ENCODE measurements at regions not wholly inside any gene's neighbourhood (a gene's known extent, or its start where the extent isn't known, plus 50 kb on each side); places are given as distances from the start of the nearest gene placed in this dataset.

DNA sequence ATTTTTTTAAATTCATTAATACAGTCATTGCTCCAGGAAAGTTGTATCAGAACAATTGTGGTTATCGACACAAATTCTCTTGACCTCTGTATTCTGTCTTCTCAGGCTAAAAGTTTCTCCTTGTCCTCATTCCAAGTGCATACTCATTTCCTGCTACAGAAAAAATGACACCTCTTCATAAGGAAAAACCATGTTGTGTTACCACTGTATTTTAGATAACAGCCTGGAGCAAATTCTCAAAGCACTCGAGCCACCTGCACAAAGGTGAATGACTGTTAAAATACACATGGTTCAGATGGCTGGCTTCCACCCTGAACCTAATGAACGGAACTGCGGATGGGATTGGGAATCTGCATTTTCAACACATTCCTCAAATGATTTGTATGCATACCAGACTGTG lies 586.5 kb downstream of the EPHA4 start:
- Histone ChIP-seq H3K27me3 (ENCODE audit: insufficient read depth, low read length) (no peaks in the 10 kb centered on the region), H3K4me3 (ENCODE audit: low read length) (no peak overlapping the region), H3K9ac (ENCODE audit: low read depth, low read length) (no peak overlapping the region), H3K27ac (ENCODE audit: low read depth, low read length) (no peak overlapping the region), H3K9me3 (ENCODE audit: insufficient read depth, low read depth, low read length) (no peaks in the 10 kb centered on the region), H3K4me1 (ENCODE audit: insufficient read depth, low read length) (no peaks in the 10 kb centered on the region), H3K36me3 (ENCODE audit: insufficient read depth, low read length) (no peaks in the 10 kb centered on the region)
- 97% methylated on average over 4 of the region's 4 CpGs for WGBS

DNA sequence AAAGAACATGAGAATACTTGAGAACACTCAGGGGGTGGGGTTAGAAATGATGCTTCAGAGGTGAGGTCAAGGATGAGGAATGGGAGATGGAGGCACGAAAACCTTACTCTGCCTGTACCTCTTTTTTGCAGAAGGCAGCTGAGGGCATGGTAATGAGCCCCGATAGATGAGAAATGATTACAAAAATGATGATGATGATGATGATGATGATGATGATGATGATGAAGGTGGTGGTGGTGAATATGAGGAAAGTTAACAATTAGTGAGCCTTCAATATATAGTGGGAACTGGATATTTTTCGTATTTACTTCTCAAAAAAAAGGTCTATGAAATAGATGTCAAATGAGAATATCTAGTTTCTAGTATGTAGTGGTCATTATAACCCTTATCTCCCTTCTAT lies 584.3 kb downstream of the EPHA4 start:
- WGBS = 98% methylated on average over 3 of the region's 3 CpGs
- no peak overlapping the region for H3K27ac ChIP-seq (ENCODE audit: low read depth, low read length)
- H3K4me1 ChIP-seq (ENCODE audit: insufficient read depth, low read length) = no peaks in the 10 kb centered on the region
- no peak overlapping the region for H3K4me3 ChIP-seq (ENCODE audit: low read length)
- no peaks in the 10 kb centered on the region for H3K36me3 ChIP-seq (ENCODE audit: insufficient read depth, low read length)
- no peaks in the 10 kb centered on the region for H3K27me3 ChIP-seq (ENCODE audit: insufficient read depth, low read length)
- H3K9ac ChIP-seq (ENCODE audit: low read depth, low read length) = no peak overlapping the region
- no peaks in the 10 kb centered on the region for H3K9me3 ChIP-seq (ENCODE audit: insufficient read depth, low read depth, low read length)

DNA sequence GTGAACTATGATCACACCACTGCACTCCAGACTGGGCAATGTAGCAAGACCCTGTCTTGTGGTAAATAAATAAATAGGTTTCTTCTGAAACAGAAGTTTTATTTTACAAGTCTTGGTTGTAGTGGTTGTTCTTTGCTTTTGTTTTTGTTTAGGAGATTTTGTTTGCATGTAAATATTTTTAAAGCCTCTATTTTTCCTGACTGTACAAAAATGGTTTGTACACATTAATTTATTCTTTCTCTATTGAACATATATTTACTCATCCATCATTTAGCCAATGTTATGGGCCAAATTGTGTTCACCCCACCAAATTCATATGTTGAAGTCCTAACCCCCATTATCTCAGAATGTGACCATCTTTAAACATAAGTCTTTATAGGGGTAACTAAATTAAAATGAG lies 580.1 kb downstream of the EPHA4 start:
- H3K9me3 ChIP-seq (ENCODE audit: insufficient read depth, low read depth, low read length) = no peaks in the 10 kb centered on the region
- H3K27me3 ChIP-seq (ENCODE audit: insufficient read depth, low read length) = no peaks in the 10 kb centered on the region
- H3K9ac ChIP-seq (ENCODE audit: low read depth, low read length) = no peak overlapping the region
- H3K36me3 ChIP-seq (ENCODE audit: insufficient read depth, low read length) = no peaks in the 10 kb centered on the region
- no peaks in the 10 kb centered on the region; the same call in 1 of the 2 replicates for H3K4me1 ChIP-seq (ENCODE audit: insufficient read depth, low read length)
- H3K4me3 ChIP-seq (ENCODE audit: low read length) = no peak overlapping the region
- no peak overlapping the region for H3K27ac ChIP-seq (ENCODE audit: low read depth, low read length)

DNA sequence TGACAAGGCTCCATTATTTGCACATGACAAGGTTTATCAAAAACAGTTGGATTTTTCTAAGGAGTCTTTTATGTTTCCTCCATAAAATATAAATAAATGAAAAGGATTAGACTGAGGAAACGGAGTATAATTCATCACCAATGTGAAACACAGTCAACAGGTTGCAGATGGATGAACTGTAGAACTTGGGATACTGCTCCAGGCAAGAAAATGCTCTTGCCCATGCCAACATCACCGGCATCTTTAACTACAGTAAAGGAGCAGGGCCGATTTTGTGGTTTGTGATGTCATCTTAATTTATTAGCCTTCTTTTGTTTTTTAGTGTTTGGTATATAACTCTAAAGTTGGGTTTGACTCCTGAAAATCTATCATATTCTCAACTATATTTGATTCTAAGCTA lies 577.3 kb downstream of the EPHA4 start:
- no peak overlapping the region for H3K9ac ChIP-seq (ENCODE audit: low read depth, low read length)
- WGBS = 100% methylated on average over 2 of the region's 3 CpGs
- H3K4me3 ChIP-seq (ENCODE audit: low read length) = no peak overlapping the region
- H3K36me3 ChIP-seq (ENCODE audit: insufficient read depth, low read length) = no peaks in the 10 kb centered on the region
- no peaks in the 10 kb centered on the region for H3K27me3 ChIP-seq (ENCODE audit: insufficient read depth, low read length)
- no peak overlapping the region for H3K27ac ChIP-seq (ENCODE audit: low read depth, low read length)
- no peaks in the 10 kb centered on the region for H3K9me3 ChIP-seq (ENCODE audit: insufficient read depth, low read depth, low read length)
- H3K4me1 ChIP-seq (ENCODE audit: insufficient read depth, low read length) = no peaks in the 10 kb centered on the region; the same call in 1 of the 2 replicates

DNA sequence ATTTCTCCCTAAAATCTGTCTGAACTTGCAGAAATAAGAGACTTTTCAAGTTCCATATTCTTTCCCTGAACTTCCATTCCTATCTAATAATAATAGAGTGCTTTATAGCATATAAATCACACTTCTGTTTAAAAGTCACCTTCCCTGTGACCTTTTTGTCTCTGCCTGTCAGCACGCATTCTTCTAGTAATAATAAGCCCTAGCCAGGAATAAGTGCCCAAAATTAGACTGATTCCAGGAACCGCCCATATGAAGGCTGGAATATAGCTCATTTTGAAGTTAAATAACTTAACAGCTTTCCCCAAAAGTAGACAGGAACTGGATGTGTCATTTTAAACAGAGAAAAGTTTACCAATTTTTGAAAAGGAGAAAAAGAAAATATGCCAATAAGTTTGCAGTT lies 576.5 kb downstream of the EPHA4 start:
- Histone ChIP-seq H3K4me1 (ENCODE audit: insufficient read depth, low read length) (no peaks in the 10 kb centered on the region; the same call in 1 of the 2 replicates), H3K27ac (ENCODE audit: low read depth, low read length) (no peak overlapping the region), H3K4me3 (ENCODE audit: low read length) (no peak overlapping the region), H3K9ac (ENCODE audit: low read depth, low read length) (no peak overlapping the region), H3K36me3 (ENCODE audit: insufficient read depth, low read length) (no peaks in the 10 kb centered on the region), H3K27me3 (ENCODE audit: insufficient read depth, low read length) (no peaks in the 10 kb centered on the region), H3K9me3 (ENCODE audit: insufficient read depth, low read depth, low read length) (no peaks in the 10 kb centered on the region)
- 83% methylated on average over 1 of the region's 2 CpGs for WGBS

DNA sequence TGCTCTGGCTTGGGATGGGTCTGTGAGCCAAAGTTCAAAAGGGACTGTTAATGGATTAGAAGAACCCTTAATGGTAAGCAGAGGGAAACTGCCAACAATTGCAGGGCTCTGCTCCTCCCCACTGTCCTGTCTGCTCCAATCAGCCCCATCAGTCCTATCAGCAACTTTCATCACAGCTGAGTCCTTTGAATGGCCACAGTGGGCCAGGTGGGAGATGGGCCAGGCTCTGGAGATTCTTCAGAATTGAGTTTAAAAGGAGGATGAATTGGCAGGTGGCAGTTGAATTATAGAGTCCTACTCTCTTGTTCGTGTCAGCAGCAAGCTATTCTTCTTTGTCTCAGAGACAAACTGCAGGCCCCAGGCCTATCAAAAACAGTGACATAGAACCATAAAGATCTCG lies 573.9 kb downstream of the EPHA4 start:
- no peaks in the 10 kb centered on the region for H3K36me3 ChIP-seq (ENCODE audit: insufficient read depth, low read length)
- no peaks in the 10 kb centered on the region for H3K9me3 ChIP-seq (ENCODE audit: insufficient read depth, low read depth, low read length)
- H3K27ac ChIP-seq (ENCODE audit: low read depth, low read length) = no peak overlapping the region
- H3K4me1 ChIP-seq (ENCODE audit: insufficient read depth, low read length) = peaks cover 2% of the 10 kb centered on the region; the same call in 1 of the 2 replicates
- no peak overlapping the region for H3K9ac ChIP-seq (ENCODE audit: low read depth, low read length)
- no peak overlapping the region for H3K4me3 ChIP-seq (ENCODE audit: low read length)
- no peaks in the 10 kb centered on the region for H3K27me3 ChIP-seq (ENCODE audit: insufficient read depth, low read length)
- 56% methylated on average over 2 of the region's 2 CpGs for WGBS

DNA sequence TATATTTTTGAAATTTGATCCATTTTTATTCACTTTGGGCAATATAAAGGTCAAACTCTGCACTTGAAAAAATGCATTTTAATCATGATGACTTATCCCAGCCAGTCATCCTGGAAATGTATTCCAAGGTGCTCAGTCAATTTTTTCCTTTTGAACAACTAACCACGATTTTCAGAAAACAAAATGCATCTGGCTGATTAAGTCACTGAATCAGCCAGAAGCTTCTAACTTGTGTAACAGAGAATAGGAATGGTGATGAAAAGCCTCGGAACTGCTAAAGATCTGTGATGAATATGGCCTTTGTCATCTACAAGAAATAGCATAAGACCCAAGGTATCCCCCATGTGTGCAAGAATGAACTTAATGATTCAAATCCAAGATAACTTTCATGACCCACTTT lies 572.7 kb downstream of the EPHA4 start:
- Histone ChIP-seq H3K9ac (ENCODE audit: low read depth, low read length) (no peak overlapping the region), H3K36me3 (ENCODE audit: insufficient read depth, low read length) (no peaks in the 10 kb centered on the region), H3K27me3 (ENCODE audit: insufficient read depth, low read length) (no peaks in the 10 kb centered on the region), H3K9me3 (ENCODE audit: insufficient read depth, low read depth, low read length) (no peaks in the 10 kb centered on the region), H3K4me3 (ENCODE audit: low read length) (no peak overlapping the region), H3K27ac (ENCODE audit: low read depth, low read length) (no peak overlapping the region), H3K4me1 (ENCODE audit: insufficient read depth, low read length) (peaks cover 10% of the 10 kb centered on the region)
- 98% methylated on average over 2 of the region's 2 CpGs for WGBS

DNA sequence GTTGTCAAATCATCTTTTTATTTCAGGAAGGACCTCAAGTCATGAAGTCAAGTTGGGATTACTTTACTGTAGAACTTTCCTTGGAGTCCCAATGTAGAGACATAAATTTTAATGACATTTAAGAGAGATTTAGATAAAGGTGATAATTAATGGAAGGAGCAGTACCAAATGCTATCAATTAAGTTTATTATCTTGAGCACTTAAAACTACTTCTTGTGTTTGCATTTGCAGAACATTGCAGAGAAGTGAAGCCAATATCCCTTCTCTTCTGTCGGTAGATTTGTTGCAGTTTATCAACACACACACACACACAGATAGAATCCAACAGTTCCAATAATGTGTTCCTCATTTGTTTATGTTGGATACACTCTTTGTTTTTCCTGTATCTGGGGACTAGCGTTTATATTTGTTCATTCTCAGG lies 570.7 kb downstream of the EPHA4 start:
- no peaks in the 10 kb centered on the region for H3K27me3 ChIP-seq (ENCODE audit: insufficient read depth, low read length)
- no peak overlapping the region for H3K4me3 ChIP-seq (ENCODE audit: low read length)
- no peaks in the 10 kb centered on the region for H3K9me3 ChIP-seq (ENCODE audit: insufficient read depth, low read depth, low read length)
- H3K27ac ChIP-seq (ENCODE audit: low read depth, low read length) = no peak overlapping the region
- no peak overlapping the region for H3K9ac ChIP-seq (ENCODE audit: low read depth, low read length)
- peaks cover 16% of the 10 kb centered on the region for H3K4me1 ChIP-seq (ENCODE audit: insufficient read depth, low read length)
- H3K36me3 ChIP-seq (ENCODE audit: insufficient read depth, low read length) = no peaks in the 10 kb centered on the region
- WGBS = 93% methylated on average over 1 of the region's 2 CpGs

DNA sequence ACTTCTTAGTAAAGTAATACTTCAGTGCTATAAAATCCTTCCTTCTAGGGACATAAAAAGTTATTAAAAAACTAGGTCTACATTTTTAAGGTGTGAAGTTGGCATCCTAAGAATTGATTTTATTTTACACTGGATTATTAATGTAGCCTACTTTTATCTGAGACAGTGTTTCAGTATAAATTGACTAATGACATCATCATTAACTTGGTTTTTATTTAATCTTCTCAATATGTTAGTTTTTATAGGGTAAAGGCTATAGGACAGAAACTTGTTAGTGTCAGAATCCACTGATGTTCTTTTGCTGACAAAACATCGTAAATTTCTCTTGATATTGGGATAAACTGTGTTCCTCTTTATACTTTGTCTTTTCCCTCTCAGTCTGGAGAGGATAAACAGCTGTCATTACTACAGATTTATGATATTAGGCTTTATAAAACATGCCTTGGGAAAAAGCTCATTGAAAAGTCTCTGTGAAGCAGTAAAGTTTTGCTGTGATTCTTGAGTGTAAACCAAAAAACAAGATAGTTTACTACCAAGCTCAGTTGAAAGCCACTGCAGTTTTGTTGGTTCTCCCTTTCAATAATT lies 569.9 kb downstream of the EPHA4 start:
- Histone ChIP-seq H3K9ac (ENCODE audit: low read depth, low read length) (no peak overlapping the region), H3K36me3 (ENCODE audit: insufficient read depth, low read length) (no peaks in the 10 kb centered on the region), H3K4me3 (ENCODE audit: low read length) (no peak overlapping the region), H3K27me3 (ENCODE audit: insufficient read depth, low read length) (no peaks in the 10 kb centered on the region), H3K4me1 (ENCODE audit: insufficient read depth, low read length) (peaks cover 16% of the 10 kb centered on the region), H3K9me3 (ENCODE audit: insufficient read depth, low read depth, low read length) (no peaks in the 10 kb centered on the region), H3K27ac (ENCODE audit: low read depth, low read length) (no peak overlapping the region)
- WGBS = no CpG with 5 or more reads among the region's 1 CpG

DNA sequence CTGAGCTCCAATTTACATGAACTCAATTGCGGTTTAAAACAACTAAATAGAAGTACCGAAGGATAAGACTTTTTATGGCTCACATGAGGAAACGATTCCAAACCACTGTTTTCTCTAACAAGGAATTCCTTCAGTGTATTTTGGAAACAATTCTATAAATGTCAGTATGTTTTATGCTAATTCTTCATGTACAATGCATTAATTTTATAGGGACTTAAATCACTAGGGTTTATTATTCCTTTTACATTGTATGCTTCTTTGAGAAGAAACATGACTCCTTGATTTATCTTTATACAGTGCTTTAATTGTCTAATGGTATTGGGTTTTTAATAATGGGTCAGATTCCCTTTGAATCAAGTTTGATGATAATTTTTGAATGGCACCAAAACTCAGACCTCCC lies 566.8 kb downstream of the EPHA4 start:
- Histone ChIP-seq H3K9me3 (ENCODE audit: insufficient read depth, low read depth, low read length) (no peaks in the 10 kb centered on the region), H3K9ac (ENCODE audit: low read depth, low read length) (no peak overlapping the region), H3K4me3 (ENCODE audit: low read length) (no peak overlapping the region), H3K4me1 (ENCODE audit: insufficient read depth, low read length) (peaks cover 16% of the 10 kb centered on the region), H3K27ac (ENCODE audit: low read depth, low read length) (no peak overlapping the region), H3K27me3 (ENCODE audit: insufficient read depth, low read length) (no peaks in the 10 kb centered on the region), H3K36me3 (ENCODE audit: insufficient read depth, low read length) (no peaks in the 10 kb centered on the region)
- WGBS = 91% methylated on average over 3 of the region's 3 CpGs

DNA sequence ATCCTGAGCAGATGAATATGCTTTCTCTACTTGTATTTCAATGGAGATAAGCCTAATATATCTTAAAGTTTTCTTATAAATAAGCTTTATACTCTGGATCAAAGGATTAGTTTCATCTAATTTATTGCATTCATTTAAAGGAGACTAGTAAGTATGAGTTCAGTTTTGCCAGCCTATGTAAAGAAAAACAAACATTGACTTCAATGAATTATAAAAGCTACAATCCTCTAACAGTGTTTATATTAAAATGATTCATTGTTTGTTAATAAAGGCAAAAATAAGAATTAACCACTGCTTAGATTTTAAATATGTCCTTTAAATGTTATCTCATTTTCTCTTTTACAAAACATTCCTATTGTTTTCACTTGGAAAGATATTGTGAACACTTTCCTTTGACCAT lies 566.0 kb downstream of the EPHA4 start:
- H3K9me3 ChIP-seq (ENCODE audit: insufficient read depth, low read depth, low read length) = no peaks in the 10 kb centered on the region
- H3K9ac ChIP-seq (ENCODE audit: low read depth, low read length) = no peak overlapping the region
- H3K27ac ChIP-seq (ENCODE audit: low read depth, low read length) = no peak overlapping the region
- no peak overlapping the region for H3K4me3 ChIP-seq (ENCODE audit: low read length)
- H3K4me1 ChIP-seq (ENCODE audit: insufficient read depth, low read length) = peaks cover 16% of the 10 kb centered on the region
- H3K36me3 ChIP-seq (ENCODE audit: insufficient read depth, low read length) = no peaks in the 10 kb centered on the region
- H3K27me3 ChIP-seq (ENCODE audit: insufficient read depth, low read length) = no peaks in the 10 kb centered on the region

DNA sequence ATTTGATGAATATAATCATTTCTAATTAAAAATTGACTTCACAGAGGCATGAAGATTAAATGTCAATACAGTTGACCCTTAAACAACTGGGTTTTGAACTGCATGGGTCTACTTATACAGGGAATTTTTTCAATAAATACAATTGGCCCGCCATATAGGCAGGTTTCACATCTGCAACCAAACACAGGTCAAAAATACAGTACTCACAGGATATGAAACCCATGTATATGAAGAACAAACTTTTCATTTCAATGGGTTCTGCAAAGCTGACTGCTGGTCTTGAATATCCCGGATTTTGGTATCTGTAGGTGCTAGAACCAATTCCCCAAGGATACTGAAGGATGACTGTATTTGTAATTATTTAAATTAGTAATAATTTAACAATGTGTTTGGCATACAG lies 555.6 kb downstream of the EPHA4 start:
- WGBS = 100% methylated on average over 1 of the region's 2 CpGs
- no peak overlapping the region for H3K9ac ChIP-seq (ENCODE audit: low read depth, low read length)
- H3K9me3 ChIP-seq (ENCODE audit: insufficient read depth, low read depth, low read length) = no peaks in the 10 kb centered on the region
- H3K4me3 ChIP-seq (ENCODE audit: low read length) = no peak overlapping the region
- H3K27me3 ChIP-seq (ENCODE audit: insufficient read depth, low read length) = no peaks in the 10 kb centered on the region
- H3K4me1 ChIP-seq (ENCODE audit: insufficient read depth, low read length) = peaks cover 5% of the 10 kb centered on the region
- no peaks in the 10 kb centered on the region for H3K36me3 ChIP-seq (ENCODE audit: insufficient read depth, low read length)
- no peak overlapping the region for H3K27ac ChIP-seq (ENCODE audit: low read depth, low read length)
